T47D (cell line): ENCODE measurements at regions not wholly inside any gene's neighbourhood (a gene's known extent, or its start where the extent isn't known, plus 50 kb on each side); places are given as distances from the start of the nearest gene placed in this dataset.
"Not testable (repeated sequence)": the region's sequence is repeated elsewhere in the genome, so short reads cannot be mapped to it uniquely, and the experiment has no call there.

Experiments
- DNase-seq, 2 experiments: peaks; one replicate each; pipeline versions ENCODE4 v3.0.0 to v3.0.0-alpha.2; 2011 to 2012; ENCODE audit warnings: low read depth in 1 of 2, low spot score in 1 of 2
- JUND ChIP-seq: IDR thresholded peaks from 2 replicates; pipeline ENCODE4 v1.6.1; 2012; ENCODE audit warnings: low read depth
- in situ Hi-C: cut with HindIII; loops from 2 replicates; pipeline ENCODE4 v1.10.0; 2016; ENCODE audit warnings: low sequenced_read_pairs, low pct_unique_long_range_greater_than_20kb

DNA sequence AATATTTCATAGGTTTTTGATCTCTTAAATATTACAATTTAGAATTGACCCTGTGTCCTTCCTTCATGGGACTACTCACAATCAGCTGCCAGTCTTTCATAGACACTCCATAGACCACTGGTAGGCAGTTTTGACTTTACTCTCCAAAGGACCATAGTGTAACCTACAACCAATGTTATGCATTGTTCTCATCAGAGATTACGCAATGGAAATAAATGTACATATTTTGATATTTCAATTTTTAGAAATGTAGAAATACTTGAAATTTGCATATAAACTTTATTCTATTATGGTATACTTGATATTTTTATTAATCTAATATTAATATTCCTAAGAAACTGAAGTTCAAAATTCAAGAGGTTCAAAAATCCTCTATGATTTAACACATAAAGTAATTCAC, 446.4 kb upstream of the KCND2 start:
- no peak for DNase-seq
- no peak for TF ChIP-seq JUND
- in situ Hi-C loops: no loop called here

GRCh38 chr7:119838444-119838843, 434.5 kb upstream of the KCND2 start:
- in situ Hi-C loops: no loop called here
- no peak for DNase-seq
- TF ChIP-seq JUND: no peak

DNA sequence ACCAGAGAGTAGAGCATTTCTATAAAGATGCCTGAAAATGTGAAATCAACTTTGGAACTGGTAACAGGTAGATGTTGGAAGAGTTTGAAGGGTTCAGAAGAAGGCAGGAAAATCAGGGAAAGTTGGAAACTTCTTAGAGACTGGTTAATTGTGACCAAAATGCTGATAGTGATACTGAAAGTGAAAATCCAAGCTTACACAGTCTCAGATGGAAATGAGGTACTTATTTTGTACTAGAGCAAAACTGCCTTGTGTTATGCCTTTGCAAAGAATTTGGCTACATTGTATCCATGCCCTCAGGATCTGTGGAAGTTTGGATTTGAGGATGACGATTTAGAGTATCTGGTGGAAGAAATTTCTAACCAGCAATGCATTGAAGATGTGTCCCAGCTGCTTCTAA, 430.6 kb upstream of the KCND2 start:
- no peak for TF ChIP-seq JUND
- in situ Hi-C loops: no loop called here
- no peak for DNase-seq

DNA sequence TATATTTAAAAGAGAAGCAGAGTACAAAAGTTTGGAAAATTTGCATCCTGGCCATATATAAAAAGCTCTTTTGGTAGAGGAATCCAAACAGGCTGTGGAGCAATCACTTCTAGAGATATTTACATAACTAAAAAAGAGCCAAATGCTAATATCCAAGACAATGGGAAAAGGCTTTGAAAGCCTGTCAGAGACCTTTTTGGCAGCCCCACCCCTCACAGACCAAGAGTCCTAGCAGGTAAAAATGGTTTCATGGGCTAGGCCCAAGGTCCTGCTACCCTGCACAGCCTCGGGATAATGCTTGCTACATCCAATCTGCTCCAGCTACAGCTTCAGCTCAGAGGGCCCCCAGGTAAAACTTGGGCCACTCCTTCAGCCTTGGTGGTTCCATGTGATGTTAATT, 430.2 kb upstream of the KCND2 start:
- in situ Hi-C loops: no loop called here
- no peak for DNase-seq
- TF ChIP-seq JUND: no peak

- in situ Hi-C loops: no loop called here
- no peak for DNase-seq
- no peak for TF ChIP-seq JUND
These were observed 411.6 kb upstream of the KCND2 start for GRCh38 chr7:119861385-119861784.

DNA sequence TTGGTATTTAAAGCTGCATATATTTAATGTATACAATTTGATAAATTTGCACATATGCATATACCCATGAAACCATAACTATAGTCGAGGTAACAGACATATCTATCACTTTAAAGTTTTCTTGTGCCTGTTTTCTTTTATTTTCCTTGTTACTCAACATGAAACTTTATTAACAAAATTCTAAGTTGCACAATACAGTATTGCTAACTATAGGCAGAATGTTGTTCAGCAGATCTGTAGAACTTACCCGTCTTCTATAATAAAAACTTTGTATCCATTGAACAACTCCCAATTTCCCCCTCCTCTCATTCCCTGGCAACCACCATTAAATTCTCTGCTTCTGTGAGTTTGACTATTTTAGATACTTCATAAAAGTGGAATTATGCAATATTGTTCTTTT, 404.6 kb upstream of the KCND2 start:
- TF ChIP-seq JUND: no peak
- in situ Hi-C loops: no loop called here

GRCh38 chr7:119879835-119880234, 393.1 kb upstream of the KCND2 start:
- no peak for TF ChIP-seq JUND
- DNase-seq: no peak
- in situ Hi-C loops: no loop called here

More for the DNA sequence above, 404.6 kb upstream of the KCND2 start:
- DNase-seq: no peak

GRCh38 chr7:119886007-119886406, 387.0 kb upstream of the KCND2 start:
- no peak for DNase-seq
- in situ Hi-C loops: no loop called here
- TF ChIP-seq JUND: no peak

- in situ Hi-C loops, DNase-seq: not testable (repeated sequence)
These were observed 386.4 kb upstream of the KCND2 start for GRCh38 chr7:119886525-119886924.

DNA sequence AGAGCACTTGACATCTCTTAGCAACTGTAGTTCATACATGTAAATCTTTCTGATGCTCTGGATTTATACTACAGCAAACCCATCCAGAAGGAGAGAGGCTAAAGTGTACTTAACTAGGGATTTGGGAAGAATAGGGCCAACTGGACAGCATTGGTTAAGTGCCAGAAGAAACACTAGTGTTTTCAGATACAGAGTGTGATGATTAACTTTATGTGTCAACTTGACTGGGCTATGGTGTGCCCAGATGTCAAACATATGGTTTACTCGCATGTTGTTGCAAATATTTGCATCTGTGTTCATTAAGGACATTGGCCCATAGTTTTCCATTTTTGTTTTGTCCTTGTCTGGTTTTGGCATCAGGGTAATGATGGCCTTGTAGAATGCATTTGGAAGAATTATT, 384.7 kb upstream of the KCND2 start:
- in situ Hi-C loops: no loop called here
- no peak for DNase-seq

DNA sequence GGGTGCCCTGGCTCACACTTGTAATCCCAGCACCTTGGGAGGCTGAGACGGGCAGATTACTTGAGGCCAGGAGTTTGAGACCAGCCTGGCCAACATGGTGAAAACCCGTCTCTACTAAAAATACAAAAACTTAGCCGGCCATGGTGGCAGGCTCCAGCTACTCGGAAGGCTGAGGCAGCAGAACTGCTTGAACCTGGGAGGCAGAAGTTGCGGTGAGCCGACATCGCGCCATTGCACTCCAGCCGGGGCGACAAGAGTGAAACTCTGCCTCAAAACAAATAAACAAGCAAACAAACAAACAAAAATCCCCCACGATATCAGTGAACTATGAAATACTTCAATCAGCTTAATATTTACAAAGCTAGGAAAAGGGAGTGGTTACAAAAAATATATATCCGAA, 382.3 kb upstream of the KCND2 start:
- in situ Hi-C loops: no loop called here

More for the DNA sequence above, 384.7 kb upstream of the KCND2 start:
- TF ChIP-seq JUND: no peak

GRCh38 chr7:119895320-119895719, 377.7 kb upstream of the KCND2 start:
- in situ Hi-C loops: no loop called here
- no peak for DNase-seq
- no peak for TF ChIP-seq JUND

More for the DNA sequence above, 382.3 kb upstream of the KCND2 start:
- no peak for DNase-seq
- TF ChIP-seq JUND: no peak

DNA sequence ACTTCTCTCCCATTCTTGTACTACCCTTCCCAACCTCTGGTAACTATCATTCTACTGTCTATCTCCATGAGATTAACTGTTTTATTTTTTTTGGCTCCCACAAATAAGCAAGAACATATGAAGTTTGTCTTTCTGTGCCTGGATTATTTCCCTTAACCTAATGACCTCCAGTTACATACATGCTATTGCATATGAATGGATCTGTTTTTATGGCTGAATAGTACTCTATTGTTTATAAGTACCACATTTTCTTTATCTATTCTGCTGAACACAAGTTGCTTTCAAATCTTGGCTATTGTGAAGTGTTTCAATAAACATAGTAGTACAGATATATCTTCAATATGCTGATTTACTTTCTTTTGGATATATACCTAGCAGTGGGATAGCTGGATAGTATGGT, 376.6 kb upstream of the KCND2 start:
- in situ Hi-C loops: no loop called here
- no peak for TF ChIP-seq JUND

DNA sequence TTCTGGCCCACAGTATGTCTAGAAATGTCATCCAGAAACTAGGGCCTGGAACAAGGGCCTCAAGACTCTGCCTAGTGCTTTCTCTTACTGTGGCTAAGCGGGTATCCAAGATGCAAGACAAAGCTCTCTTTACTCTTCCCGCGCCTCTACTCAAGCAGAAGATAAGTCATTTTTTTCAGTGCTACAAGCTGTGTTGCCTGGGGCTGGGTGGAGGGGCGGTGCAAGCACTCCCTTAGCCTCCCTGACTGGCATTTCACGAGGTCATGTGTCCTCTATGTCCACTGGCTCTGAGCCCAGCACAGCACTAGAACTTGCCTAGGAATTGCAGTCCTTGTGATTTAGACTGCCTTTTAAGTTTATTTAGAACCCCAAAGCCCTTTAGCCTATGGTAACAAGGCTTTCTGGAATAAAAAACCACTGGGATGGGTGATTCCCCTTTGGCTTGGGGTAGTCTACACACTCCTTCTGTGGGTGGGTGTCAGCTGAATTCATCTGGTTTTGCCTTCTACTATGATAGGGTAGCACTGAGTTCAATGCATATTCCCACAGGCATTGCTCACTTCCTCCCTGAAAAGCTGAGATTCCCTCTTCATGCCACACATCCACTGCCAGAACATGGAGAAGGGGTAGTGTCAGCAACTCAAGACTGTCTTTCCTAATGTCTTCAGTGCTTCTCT, 371.8 kb upstream of the KCND2 start:
- in situ Hi-C loops: no loop called here
- peak in 1 of 2 experiments; percentile 40 for DNase-seq
- TF ChIP-seq JUND: no peak

More for the DNA sequence above, 376.6 kb upstream of the KCND2 start:
- DNase-seq: no peak
